ENCODE measurements at regions not wholly inside any gene's neighbourhood (a gene's known extent, or its start where the extent isn't known, plus 50 kb on each side); places are given as distances from the start of the nearest gene placed in this dataset.

DNA sequence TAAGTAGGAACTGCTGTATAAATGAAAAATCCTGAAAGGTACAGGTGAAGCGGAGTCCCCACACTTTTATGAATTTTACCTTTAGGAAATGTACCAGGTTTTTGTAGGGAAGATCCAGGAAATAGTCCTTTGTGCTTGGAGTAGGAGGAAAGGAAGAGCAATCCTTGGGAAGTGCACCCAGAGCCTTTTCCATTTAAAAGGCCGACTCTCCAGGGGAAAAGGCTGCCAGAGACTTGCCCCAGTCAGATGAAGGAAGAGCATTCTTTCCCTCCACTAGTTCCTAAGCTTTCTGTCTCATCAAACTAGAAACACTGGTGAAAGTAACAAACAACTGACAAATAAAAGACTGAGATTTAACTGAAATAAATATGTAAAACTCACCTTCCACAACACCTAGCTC is 779.4 kb upstream of the CDH6 start:
- H3K9me3 ChIP-seq (ENCODE audit: insufficient read depth in 2 of 2, low read depth in 1 of 2, low read length in 1 of 2) = no peaks in the 10 kb centered on the region
- no peak overlapping the region for H4K91ac ChIP-seq (replicated peaks; ENCODE audit: insufficient read length, low read length)
- no peaks in the 10 kb centered on the region for H4K20me1 ChIP-seq (replicated peaks in 1 of 2; ENCODE audit: control insufficient read depth in 1 of 2, insufficient read depth in 2 of 2, low read length in 2 of 2)
- no peak overlapping the region for H2BK20ac ChIP-seq (ENCODE audit: low read length)
- H2BK12ac ChIP-seq (ENCODE audit: low read depth, low read length) = no peak overlapping the region
- H2AK5ac ChIP-seq (ENCODE audit: low read depth, low read length) = no peak overlapping the region
- H3K79me2 ChIP-seq (ENCODE audit: control insufficient read depth in 1 of 2, insufficient read depth in 2 of 2, low read length in 2 of 2) = no peaks in the 10 kb centered on the region
- H3K4me2 ChIP-seq (ENCODE audit: insufficient read depth in 1 of 2, low read depth in 2 of 2, low read length in 2 of 2) = no peak overlapping the region
- H4K5ac ChIP-seq (ENCODE audit: insufficient read length, low read depth, low read length) = no peak overlapping the region
- 82% methylated on average over 2 of the region's 2 CpGs; no CpG with 5 or more reads in 1 of the 2 experiments for WGBS, 2 experiments (ENCODE audit: extremely low coverage in 1 of 2, insufficient coverage in 1 of 2, insufficient read length in 1 of 2, insufficient replicate concordance in 2 of 2, low coverage in 1 of 2, low lambda C conversion rate in 2 of 2, missing lambda C conversion rate in 1 of 2)
- FAIRE-seq (no peak), DNase-seq (ENCODE audit: low read depth in 1 of 2, low spot score in 2 of 2) (no peak)
- H3K4me3 ChIP-seq (ENCODE audit: extremely low read depth in 1 of 4, insufficient read depth in 2 of 4, low read depth in 3 of 4, low read length in 4 of 4) = no peak overlapping the region
- H3K79me1 ChIP-seq (ENCODE audit: low read depth, low read length) = no peaks in the 10 kb centered on the region
- no peak overlapping the region for H2BK15ac ChIP-seq (ENCODE audit: low read length)
- no peak overlapping the region for H3K18ac ChIP-seq (ENCODE audit: extremely low read depth, low read length)
- H3K56ac ChIP-seq (replicated peaks; ENCODE audit: insufficient read length, low read depth, low read length) = no peak overlapping the region
- no peaks in the 10 kb centered on the region for H3K36me3 ChIP-seq (ENCODE audit: control insufficient read depth in 2 of 4, insufficient read depth in 4 of 4, low read length in 3 of 4)
- H3K23me2 ChIP-seq (ENCODE audit: low read depth, low read length) = no peaks in the 10 kb centered on the region
- no peak overlapping the region for H2AFZ ChIP-seq (ENCODE audit: low read length)
- H2BK5ac ChIP-seq (ENCODE audit: low read depth, low read length) = no peak overlapping the region
- H3K9ac ChIP-seq (replicated peaks in 1 of 4; ENCODE audit: extremely low read depth in 1 of 4, low read depth in 3 of 4, low read length in 3 of 4) = no peak overlapping the region
- H3K27ac ChIP-seq (ENCODE audit: low read depth, low read length) = no peak overlapping the region
- no peak overlapping the region for H3K14ac ChIP-seq (ENCODE audit: insufficient read length)
- ChIA-PET POLR2A (ENCODE audit: partially characterized antibody) (no interaction called here), CTCF (ENCODE audit: partially characterized antibody) (interaction anchor here (0.6 to 1.6 kb wide), 6 partner anchors 12 to 821 kb away, joined by 3 to 6 read pairs (median 4); no protein-coding TSS in a partner anchor)
- H4K8ac ChIP-seq (ENCODE audit: extremely low read depth, insufficient read depth, low read length) = no peak overlapping the region
- no peak overlapping the region for H2BK120ac ChIP-seq (replicated peaks; ENCODE audit: low read depth, low read length)
- no peak overlapping the region for H3K23ac ChIP-seq (ENCODE audit: insufficient read length)
- H3K4me1 ChIP-seq (replicated peaks in 1 of 4; ENCODE audit: control insufficient read depth in 3 of 4, insufficient read depth in 4 of 4, low read length in 3 of 4) = peaks cover 0 to 1% (median 0%) of the 10 kb centered on the region in 4 experiments; a peak in 1 of 7 replicates
- H3K27me3 ChIP-seq (replicated peaks in 1 of 4; ENCODE audit: control insufficient read depth in 3 of 4, extremely low read depth in 1 of 4, insufficient read depth in 3 of 4, low read length in 3 of 4) = no peaks in the 10 kb centered on the region
- H3K4ac ChIP-seq (replicated peaks; ENCODE audit: insufficient read length, low read depth, low read length) = no peak overlapping the region
- TF ChIP-seq, protein P1, sequence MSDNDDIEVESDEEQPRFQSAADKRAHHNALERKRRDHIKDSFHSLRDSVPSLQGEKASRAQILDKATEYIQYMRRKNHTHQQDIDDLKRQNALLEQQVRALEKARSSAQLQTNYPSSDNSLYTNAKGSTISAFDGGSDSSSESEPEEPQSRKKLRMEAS (IDR thresholded peaks at IDR 0.05) = no peak
- TF ChIP-seq TCF12 (IDR thresholded peaks at IDR 0.05; ENCODE audit: low read depth, low read length) (no peak), JUND (IDR thresholded peaks at IDR 0.05; ENCODE audit: low read length) (no peak), BCL11A (IDR thresholded peaks at IDR 0.05; ENCODE audit: low read depth in 2 of 2, low read length in 2 of 2) (no peak), SUZ12 (IDR thresholded peaks at IDR 0.05; ENCODE audit: low read length) (no peak), CHD2 (IDR thresholded peaks at IDR 0.05; ENCODE audit: low read length) (no peak), ASH2L (IDR thresholded peaks at IDR 0.05; ENCODE audit: low read length) (no peak), NANOG (IDR thresholded peaks at IDR 0.05; ENCODE audit: insufficient read depth, low read depth, low read length, poor library complexity, severe bottlenecking) (no peak), SP4 (IDR thresholded peaks at IDR 0.05; ENCODE audit: low read length) (no peak), EP300 (IDR thresholded peaks at IDR 0.05; ENCODE audit: borderline replicate concordance in 1 of 2, low read depth in 2 of 2, low read length in 2 of 2) (no peak), KDM5A (IDR thresholded peaks at IDR 0.05; ENCODE audit: low read length) (no peak), CTBP2 (IDR thresholded peaks at IDR 0.05; ENCODE audit: borderline replicate concordance, insufficient read depth, insufficient read length, low read length) (no peak), RFX5 (IDR thresholded peaks at IDR 0.05; ENCODE audit: borderline replicate concordance, low read depth, low read length) (no peak)

All from H1 (cell line).